NCI-H1105 (cell line): ENCODE measurements at regions not wholly inside any gene's neighbourhood (a gene's known extent, or its start where the extent isn't known, plus 50 kb on each side); places are given as distances from the start of the nearest gene placed in this dataset.
"Not testable (repeated sequence)": the region's sequence is repeated elsewhere in the genome, so short reads cannot be mapped to it uniquely, and the experiment has no call there.

ENCODE experiments used
- DNase-seq: peaks from one replicate; lab custom pipeline; 2025; lab: John Stamatoyannopoulos, UW

DNA sequence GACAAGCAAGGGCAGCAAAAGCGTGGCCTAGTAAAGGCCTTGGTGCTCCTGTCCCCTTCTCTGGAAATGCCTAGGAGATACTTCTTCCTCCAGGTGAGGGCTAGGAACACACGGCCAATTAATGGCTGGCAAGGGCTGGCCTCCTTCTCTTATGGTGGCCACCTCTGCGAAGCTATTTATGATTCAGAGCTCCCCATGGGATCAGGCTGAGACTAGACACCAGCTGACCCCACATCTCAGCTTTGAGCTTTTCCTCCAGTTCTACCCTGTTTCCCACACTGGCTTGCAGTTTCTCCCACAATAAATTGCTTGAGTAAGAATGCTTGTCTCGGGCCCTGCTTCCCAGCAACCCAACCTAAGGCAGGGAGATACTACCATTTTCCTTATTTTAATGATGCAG lies 53.7 kb downstream of the CAMK2N1 start:
- no peak for DNase-seq

DNA sequence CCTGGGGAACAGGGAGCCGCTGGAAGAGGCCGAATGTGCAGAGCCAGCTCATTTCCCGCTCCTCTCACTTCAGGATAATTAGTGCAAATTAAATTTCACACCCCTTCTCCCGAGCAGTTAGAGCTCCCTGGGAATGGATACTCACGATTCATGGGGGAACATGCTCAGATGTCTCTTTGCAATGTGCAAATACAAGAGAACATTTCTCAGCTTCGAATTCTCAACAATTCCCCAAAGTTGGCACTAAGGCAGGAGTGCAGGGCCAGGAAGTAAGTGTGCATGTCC lies 54.9 kb downstream of the CAMK2N1 start:
- no peak for DNase-seq

DNA sequence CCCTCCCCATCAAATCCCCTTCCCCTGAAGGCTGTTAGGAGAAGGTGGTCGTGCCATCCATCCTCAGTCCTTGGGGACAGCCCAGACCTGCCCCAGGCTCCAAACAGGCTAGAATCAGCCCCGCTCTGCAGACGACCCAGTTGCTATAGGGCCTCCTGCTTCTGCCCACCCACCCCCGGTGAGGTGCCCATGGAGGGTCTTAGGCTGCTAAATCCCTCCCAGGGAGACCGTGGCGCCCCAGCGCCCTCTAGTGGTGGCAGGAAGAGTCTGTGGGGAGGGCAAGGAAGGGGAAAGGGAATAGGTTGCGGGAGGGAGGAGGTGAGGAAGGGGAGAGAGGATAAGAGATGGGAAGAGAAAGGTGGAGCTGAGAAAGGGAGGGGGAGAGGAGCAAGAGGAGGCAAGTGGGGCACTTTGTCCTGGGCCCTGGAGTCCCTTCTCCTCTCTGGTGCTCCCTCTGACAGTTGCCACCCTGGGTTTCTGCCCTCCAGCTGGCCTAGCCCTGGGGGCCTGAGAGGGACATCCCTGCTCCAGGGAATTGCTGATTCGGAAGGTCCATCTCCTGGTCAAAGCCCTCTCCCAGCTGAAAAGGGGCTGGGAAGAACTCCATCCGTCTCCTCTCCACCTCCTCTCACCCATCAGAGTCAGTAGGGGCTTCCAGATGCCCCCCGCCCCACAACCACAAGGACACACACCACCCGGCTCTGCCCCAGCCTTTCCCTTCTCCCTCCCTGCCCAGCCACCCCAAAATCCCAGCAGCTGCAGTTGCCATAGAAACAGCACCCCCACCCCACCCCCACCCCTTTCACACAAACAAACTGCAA lies 55.4 kb downstream of the CAMK2N1 start:
- peak; percentile 55 for DNase-seq

DNA sequence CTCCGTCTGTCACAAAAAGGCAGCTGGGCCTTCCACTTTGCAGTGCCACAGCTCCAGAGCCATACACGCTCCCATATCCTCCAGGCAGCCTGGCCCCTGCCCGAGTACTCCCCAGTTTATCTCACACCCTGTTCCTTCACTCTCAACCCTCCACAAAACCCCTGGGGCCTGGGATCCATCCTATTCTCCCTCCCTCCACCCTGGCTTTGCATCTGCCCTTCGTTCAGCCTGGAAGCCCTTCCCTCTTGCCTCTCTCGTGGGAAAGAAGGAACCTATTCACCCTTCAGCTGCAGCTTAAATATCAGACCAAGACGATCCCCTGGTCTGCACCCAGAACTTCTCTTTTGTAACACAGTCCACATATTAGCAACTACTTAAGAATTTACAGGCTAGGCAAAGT lies 56.7 kb downstream of the CAMK2N1 start:
- no peak for DNase-seq

DNA sequence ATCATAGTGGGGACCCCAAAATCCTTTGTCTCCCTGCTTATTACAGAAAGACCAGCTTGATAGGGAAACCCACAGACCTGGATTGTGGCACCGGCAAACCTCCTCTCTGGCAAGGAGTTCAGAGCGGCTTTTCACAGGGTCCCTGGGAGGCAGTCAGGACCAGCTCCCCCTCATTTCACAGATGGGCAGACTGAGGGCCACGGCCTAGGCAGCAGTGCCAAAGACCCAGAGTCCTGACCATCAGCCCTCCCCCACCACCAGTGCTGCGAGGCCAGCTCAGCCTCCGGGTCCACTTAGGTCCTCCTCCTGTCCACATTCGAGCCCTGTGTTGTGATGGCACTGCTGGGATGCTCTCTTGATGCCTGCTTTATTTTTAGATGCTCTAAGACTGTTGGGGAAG lies 57.2 kb downstream of the CAMK2N1 start:
- DNase-seq = no peak

DNA sequence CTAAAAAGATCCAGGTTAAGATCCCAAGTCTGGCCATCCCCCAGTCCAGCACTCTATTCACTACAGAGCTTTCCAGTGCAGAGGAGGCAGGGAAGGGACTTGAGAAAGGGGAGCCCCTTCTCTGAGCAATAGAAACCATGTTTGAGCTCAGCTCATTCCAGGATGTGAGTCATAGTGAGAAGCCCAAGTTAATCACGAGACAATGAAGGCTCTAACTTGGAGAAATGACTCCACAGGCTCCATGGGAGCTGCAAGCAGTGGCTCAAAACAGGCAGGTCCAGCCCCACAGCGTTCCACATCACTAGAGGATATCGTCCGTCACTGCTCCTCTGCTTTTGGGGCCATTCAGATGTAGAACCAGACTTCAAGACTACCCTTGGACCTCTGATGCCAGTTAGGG lies 59.1 kb downstream of the CAMK2N1 start:
- DNase-seq = no peak

DNA sequence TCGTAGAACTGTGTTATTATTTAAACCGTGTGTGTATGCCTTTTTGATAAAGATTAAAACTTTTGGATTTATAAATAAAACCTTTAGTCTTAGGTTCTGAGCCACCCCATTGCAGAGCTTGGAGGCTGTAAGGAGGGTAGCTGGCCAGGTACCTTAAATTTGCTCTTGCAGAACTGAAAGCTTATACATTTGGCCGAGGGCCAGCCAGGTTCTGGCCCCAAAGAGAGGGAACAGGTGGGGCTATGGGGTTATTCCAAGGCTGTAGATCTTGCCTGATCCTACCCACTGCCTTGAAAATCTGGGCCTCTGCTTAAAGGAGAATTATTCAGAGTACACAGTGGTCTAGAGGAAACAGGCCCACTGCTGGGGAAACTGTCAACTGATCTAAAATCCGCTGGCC lies 59.6 kb downstream of the CAMK2N1 start:
- DNase-seq = peak; percentile 4

DNA sequence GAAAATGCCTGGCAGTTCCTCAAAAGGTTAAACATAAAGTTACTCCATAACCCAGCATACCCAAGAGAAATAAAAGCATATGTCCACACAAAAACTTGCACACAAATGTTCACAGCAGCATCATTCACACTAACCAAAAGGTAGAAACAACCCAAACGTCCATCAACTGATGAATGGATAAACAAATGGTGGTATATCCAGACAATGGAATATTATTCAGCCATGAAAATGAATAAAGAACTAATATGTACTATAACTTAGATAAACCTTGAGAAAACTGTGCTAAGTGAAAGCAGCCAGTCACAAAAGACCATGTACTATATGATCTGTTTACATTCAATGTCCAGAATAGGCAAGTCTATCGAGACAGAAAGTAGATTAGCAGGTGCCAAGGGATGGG lies 60.4 kb downstream of the CAMK2N1 start:
- DNase-seq = no peak

DNA sequence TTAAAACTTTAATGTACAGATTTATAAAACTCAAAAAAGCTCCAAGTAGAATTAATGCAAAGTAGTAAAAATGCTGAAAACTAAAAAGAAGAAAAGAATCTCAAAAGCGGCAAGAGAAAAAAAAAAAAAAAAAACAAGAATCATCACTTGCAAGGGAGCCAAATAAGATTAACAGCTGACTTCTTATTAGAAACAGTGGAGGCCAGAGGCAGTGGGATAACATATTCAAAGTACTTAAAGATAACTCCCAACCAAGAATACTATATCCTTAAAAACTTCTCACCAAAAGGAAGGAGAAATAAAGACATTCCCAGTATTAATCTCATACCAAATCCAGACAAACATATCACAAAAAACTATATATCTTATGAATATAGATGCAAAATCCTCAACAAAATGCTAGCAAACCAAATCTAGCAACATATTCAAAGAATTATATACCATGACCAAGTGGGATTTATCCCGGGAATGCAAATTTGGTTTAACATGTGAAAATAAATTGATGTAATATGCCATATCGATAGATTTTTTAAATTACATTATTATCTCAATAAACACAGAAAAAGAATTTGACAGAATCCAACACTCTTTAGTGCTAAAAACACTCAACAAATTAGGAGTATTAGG lies 62.7 kb downstream of the CAMK2N1 start:
- DNase-seq = no peak

DNA sequence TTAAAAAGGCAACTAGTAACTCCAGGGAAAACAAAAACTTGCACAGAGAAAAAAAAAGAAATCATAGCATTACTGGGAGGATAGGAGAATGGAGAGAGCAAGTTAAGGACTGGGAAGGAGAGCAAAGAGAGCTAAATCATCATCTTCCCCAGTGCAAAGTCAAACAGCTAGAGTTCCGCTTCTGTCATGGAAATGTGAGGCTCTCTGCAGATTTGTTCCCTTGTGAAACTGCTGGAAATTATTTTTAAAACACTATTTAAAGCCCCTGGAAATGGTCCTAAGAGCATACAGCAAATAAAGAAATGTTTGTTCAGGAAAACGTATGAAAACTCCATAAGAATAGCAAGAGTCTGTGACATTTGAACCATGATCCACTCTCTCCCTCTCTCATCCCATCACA lies 64.6 kb downstream of the CAMK2N1 start:
- DNase-seq = no peak

DNA sequence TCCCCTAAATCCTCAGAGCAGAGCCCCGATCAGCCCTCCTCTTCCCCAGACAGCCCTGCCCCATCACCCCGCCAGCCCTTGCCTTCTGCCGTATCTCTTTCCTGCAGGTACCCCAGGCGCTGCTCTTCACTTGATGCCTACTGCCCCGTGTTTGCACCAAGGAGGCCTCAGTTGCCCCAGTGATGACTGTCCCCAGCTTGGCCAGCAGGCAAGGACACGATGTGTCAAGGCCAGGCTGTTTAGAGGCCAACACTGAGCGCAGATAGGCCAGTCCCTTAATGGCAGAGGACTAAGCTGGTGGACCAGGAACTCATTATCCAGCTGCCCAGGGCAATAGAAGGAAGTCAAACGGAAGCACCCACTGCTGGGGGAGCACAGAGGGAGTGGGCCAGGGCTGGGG lies 68.4 kb downstream of the CAMK2N1 start:
- DNase-seq = no peak

DNA sequence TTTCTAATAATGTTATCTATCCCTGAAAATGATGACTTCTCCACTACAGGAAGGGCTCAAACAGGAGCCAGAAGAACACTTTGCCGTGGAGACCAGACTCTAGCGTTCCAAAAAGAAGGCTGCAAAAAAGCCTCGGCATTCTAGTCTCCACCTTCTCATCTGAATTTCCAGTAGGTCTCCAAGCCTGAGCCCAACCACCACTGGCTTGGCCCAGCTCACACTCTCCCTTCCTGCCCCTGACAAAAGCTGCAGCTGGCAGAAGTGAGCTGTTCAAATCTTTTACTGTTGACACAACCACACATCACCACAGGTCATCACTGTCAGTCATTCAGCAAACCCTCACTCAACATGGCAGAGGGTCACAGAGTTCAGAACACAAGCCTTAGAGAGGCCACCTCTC lies 69.3 kb downstream of the CAMK2N1 start:
- no peak for DNase-seq

DNA sequence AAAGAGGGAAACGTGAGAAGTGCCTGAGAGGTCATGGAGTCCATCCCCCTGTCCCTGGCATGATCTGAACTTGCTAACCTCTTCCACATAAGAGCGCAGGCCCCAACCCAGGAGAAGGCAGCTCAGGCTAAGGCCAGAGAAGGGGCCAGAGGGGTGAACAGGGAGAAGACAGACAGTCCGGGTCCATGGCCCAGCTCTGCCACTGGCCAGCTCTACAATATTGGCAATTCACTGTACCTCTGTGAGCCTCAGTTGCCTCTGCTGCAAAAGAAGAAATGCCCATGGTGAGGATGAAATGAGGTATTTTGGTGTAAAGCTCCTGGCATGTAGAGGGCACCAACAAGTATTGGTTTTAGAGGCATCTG lies 72.3 kb downstream of the CAMK2N1 start:
- no peak for DNase-seq

DNA sequence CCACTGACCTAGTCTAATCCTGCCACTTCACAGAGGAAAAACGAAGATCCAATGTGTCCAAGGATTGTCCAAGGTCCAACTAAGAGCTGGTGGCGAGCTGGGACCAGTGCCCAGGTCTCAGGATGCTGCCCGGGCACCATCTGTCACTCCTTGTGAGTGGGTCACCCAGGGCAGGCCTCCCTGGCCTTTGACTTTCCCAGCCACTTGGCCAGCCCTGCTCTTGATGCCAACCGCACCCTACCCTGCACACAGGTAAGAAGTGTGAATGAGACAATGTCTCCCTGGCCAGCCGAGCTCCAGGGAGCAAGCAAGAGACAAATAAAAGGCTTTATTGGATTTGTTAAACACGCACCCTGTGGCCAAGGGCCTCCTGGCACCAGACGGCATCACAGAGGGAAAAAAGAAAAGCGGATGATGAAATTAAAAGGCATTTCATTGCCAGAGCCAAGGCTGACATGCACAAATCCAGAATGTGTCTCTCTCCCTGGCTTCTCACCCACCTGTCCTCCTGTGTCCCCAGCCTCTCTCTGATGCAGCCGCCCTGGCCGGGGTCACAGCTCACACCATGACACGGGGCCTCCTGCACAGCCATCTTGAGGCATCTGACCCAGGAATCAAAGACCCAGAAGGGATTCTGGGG lies 72.8 kb downstream of the CAMK2N1 start:
- DNase-seq = no peak

DNA sequence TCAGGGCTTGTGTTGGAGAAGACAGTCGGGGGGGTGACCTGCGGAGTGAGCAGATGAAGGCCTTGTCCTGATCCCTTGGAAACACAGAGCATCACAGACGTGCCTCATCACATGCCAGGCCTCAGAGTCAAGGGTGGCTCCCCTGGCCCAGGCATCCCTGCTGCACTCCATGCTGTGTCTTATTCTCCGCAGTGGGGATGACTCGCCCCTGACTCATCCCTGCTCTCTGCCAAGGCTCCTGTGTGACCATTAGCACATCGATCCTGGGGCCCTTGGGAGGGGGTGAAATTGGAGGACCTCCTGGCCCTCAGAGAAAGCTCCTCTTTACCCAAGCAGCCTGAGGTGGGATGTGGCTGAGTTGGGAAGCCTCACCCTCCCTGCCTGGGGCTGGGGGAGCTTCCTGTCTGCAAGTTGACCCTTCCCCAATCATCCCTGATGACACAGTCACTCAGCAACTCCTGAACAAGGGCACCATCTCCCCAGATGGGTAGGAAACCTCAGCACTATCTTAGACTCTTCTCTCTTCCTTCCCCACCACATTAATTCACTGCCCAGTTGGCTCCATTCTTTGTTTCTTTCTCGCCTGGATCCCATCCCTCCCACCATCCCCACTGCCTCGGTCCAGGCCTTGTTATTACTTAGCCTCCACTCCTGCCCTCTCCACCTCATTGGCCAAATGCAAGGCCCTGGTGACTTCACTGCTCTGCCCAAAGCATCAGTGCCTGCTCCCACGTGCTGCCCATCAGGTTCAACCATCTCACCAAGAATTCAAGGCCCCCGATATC lies 74.6 kb downstream of the CAMK2N1 start:
- DNase-seq = no peak

DNA sequence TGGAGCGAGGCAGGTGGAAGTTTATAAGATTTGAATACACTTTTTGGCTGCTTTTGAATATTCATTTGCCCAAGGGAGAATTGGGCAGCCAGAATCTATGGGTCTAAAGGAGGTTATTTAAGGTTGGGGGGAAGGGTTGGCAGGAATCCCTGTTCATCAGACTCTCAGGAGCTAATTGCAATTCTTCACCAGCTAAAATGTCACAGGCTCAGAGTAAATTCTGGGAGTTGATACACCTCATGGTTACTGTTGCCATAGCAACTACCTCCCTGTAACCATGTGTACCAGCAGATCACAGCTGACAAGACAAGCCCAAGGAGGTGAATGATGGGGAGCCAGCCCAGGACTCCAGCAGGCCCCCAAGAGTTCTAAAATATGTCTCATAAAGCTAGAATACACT lies 75.5 kb downstream of the CAMK2N1 start:
- peak; percentile 17 for DNase-seq

DNA sequence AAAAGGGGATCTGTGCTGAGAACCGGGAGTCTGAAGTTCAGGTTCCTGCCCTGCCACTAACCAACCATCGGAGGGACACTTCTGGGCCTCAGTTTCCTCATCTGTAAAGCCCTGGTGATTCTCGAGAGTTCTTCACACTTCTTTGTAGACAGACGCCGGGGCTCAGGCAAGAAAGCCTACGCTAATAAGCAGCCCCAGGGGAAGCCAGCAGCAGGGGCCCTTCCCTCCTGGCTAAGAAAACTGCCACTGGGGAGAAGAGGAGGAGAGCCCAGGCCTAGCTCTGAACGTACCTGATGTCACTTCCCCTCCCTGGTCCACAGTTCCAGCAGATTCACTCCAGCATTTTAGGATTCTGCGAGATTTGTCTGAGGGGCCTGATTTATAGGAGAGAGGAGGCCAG lies 76.0 kb downstream of the CAMK2N1 start:
- no peak for DNase-seq

DNA sequence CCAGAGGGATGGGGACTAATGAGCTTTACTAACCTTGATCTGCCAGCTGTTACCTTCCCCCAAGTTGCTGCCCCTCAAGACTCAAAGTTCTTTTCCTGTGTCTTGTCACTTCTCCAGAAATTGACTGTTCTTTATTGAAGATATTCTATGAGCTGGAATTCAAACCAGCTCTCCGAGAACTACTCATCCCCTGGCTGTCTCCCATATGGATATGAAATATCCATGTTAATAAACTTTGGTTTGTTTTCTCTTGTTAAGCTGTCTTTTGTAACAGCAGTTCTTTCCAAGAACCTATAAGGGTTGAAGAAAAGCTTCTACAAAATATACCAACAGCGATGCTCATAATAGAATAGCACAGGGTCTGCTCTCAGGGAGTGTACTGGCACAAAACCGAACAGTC lies 77.0 kb downstream of the CAMK2N1 start:
- no peak for DNase-seq

DNA sequence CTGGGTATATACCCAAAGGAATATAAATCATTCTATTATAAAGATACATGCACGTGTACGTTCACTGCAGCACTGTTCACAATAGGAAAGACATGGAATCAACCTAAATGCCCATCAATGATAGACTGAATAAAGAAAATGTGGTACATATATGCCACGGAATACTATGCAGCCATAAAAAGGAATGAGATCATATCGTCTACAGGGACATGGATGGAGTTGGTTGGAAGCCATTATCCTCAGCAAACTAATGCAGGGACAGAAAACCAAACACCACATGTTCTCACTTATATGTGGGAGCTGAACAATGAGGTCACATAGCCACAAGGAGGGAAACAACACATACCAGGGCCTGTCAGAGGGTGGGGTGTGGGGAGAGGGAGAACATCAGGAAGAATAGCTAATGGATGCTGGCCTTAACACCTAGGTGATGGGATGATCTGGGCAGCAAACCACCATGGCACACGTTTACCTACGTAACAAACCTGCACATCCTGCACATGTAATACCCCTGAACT lies 77.8 kb downstream of the CAMK2N1 start:
- not testable (repeated sequence) for DNase-seq

DNA sequence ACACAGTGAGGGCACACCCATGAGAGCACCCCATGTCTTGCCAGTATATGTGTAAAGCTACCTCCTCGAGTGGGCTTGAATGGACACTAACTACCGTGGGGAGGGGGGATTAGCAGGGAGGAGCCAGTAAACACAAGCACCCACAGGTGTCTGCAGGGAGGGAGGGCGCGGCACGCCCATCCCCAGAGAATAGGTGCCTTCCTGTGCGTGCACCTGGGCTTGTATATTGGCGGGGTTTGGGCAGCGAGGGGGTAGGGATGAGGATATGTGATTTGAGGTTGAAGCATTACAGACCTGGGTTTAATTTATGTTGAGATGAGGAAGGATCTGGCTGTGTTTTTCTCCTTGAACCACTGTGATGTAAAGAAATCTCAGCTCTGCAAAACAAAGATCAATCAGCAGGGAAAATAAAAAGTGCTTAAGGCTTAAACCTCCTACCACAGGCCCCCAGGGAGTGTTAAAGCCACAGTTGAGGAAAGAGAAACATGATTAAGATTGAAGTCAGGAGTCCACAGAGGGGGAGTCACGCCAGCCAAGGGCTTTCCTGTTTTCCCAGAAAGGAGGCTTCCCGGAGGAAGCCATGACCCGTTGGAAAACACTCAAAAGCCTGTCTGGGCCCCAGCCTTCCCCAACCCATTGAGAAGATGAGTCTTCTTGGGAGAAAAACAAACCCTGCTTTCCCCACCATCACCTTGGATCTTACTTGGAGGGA lies 80.0 kb downstream of the CAMK2N1 start:
- DNase-seq = no peak

DNA sequence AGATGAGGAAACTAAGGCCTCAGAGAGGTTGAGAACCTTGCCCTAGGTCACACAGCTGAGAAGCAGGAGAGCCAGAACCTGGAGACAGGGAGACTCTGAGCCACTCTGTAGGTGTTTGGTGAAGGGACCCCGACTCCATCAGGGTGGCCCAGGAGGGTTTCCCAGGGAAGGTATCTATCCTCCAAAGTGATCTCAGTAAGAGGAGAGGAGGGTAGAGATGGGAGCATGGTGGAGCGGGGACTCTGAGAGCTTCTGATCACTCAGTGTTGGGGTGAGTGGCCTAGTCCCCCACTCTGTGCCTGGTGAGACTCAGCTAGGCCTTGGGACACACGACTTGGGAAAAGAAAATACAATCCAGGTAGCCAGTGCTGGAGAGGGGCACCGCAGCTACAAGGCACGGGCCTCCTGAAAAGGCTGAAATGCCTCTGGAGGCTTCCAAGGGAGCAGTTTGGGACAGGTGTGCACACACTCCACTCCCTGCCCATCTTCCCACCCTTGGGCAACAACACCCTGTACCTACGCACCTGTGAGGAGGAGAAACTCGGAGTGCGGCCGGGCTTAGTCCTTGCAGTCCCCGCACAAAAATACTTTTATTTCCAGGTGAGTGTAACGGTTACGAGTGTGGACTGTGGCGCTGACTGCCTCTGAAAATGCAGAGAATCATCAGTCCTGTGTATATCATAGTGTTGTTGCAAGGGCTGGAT lies 80.8 kb downstream of the CAMK2N1 start:
- no peak for DNase-seq
